ENCODE measurements at regions not wholly inside any gene's neighbourhood (a gene's known extent, or its start where the extent isn't known, plus 50 kb on each side); places are given as distances from the start of the nearest gene placed in this dataset.

GRCh38 chr5:118007262-118007661, 981.1 kb downstream of the DTWD2 start:
- TF ChIP-seq CTCF (IDR thresholded peaks at IDR 0.05) (no peak), POLR2A (IDR thresholded peaks at IDR 0.05) (no peak)
